ENCODE measurements at regions not wholly inside any gene's neighbourhood (a gene's known extent, or its start where the extent isn't known, plus 50 kb on each side); places are given as distances from the start of the nearest gene placed in this dataset.
A peak's percentile ranks its signal among the peaks of the same experiment; 100 is the strongest.

DNA sequence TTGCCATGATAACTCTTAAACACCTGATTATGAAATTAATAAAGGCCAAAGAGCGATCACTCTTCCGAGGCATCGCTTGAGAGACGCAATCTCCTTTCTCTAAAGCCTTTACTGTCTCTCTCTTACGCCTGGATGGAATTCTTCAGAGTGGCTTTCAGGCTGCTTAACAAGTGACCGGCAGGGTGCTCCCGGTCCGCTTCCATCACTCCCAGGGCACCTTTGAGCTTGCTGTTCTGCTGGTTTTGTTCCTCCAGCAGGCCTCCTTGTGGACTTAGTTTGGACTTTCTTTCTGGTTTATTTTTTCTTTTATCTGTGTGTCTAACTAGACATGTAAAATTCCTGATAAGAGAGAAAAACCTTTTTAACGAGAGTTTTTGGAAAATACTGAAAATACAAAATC, 60.9 kb downstream of the MRPL32 start:
- TF ChIP-seq, protein P1, sequence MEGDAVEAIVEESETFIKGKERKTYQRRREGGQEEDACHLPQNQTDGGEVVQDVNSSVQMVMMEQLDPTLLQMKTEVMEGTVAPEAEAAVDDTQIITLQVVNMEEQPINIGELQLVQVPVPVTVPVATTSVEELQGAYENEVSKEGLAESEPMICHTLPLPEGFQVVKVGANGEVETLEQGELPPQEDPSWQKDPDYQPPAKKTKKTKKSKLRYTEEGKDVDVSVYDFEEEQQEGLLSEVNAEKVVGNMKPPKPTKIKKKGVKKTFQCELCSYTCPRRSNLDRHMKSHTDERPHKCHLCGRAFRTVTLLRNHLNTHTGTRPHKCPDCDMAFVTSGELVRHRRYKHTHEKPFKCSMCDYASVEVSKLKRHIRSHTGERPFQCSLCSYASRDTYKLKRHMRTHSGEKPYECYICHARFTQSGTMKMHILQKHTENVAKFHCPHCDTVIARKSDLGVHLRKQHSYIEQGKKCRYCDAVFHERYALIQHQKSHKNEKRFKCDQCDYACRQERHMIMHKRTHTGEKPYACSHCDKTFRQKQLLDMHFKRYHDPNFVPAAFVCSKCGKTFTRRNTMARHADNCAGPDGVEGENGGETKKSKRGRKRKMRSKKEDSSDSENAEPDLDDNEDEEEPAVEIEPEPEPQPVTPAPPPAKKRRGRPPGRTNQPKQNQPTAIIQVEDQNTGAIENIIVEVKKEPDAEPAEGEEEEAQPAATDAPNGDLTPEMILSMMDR (IDR thresholded peaks at IDR 0.05): peak; percentile 54
- TF ChIP-seq EZH2 (IDR thresholded peaks at IDR 0.05): no peak
- TF ChIP-seq EZH2phosphoT487 (IDR thresholded peaks at IDR 0.05): no peak
